ENCODE measurements at regions not wholly inside any gene's neighbourhood (a gene's known extent, or its start where the extent isn't known, plus 50 kb on each side); places are given as distances from the start of the nearest gene placed in this dataset.
"Not testable (repeated sequence)": the region's sequence is repeated elsewhere in the genome, so short reads cannot be mapped to it uniquely, and the experiment has no call there.

GRCh38 chr5:52277101-52277500, 510.6 kb upstream of the ITGA1 start:
- Mint-ChIP-seq H3K27me3 (ENCODE audit: unreplicated experiment) (no peaks in the 10 kb centered on the region), H3K36me3 (ENCODE audit: unreplicated experiment) (no peaks in the 10 kb centered on the region), H3K4me3 (ENCODE audit: unreplicated experiment) (no peak overlapping the region), H3K4me1 (ENCODE audit: low read depth, unreplicated experiment) (no peaks in the 10 kb centered on the region), H3K9me3 (ENCODE audit: unreplicated experiment) (no peaks in the 10 kb centered on the region), H3K27ac (ENCODE audit: unreplicated experiment) (no peak overlapping the region)
- no peak for DNase-seq
- no peak for TF ChIP-seq CTCF (IDR thresholded peaks at IDR 0.05; ENCODE audit: partially characterized antibody, unreplicated experiment)

- H3K4me1 Mint-ChIP-seq (ENCODE audit: low read depth, unreplicated experiment): no peaks in the 10 kb centered on the region
- DNase-seq: no peak
- no peak overlapping the region for H3K4me3 Mint-ChIP-seq (ENCODE audit: unreplicated experiment)
- no peak for TF ChIP-seq CTCF (IDR thresholded peaks at IDR 0.05; ENCODE audit: partially characterized antibody, unreplicated experiment)
- no peaks in the 10 kb centered on the region for H3K9me3 Mint-ChIP-seq (ENCODE audit: unreplicated experiment)
- H3K36me3 Mint-ChIP-seq (ENCODE audit: unreplicated experiment): no peaks in the 10 kb centered on the region
- no peak overlapping the region for H3K27ac Mint-ChIP-seq (ENCODE audit: unreplicated experiment)
- no peaks in the 10 kb centered on the region for H3K27me3 Mint-ChIP-seq (ENCODE audit: unreplicated experiment)
Observed at GRCh38 chr5:52282647-52283046, 505.1 kb upstream of the ITGA1 start.

GRCh38 chr5:52283221-52283620, 504.5 kb upstream of the ITGA1 start:
- no peak for DNase-seq
- Mint-ChIP-seq H3K9me3 (ENCODE audit: unreplicated experiment) (no peaks in the 10 kb centered on the region), H3K27me3 (ENCODE audit: unreplicated experiment) (no peaks in the 10 kb centered on the region), H3K4me3 (ENCODE audit: unreplicated experiment) (no peak overlapping the region), H3K27ac (ENCODE audit: unreplicated experiment) (no peak overlapping the region), H3K4me1 (ENCODE audit: low read depth, unreplicated experiment) (no peaks in the 10 kb centered on the region), H3K36me3 (ENCODE audit: unreplicated experiment) (no peaks in the 10 kb centered on the region)
- no peak for TF ChIP-seq CTCF (IDR thresholded peaks at IDR 0.05; ENCODE audit: partially characterized antibody, unreplicated experiment)

- no peak overlapping the region for H3K4me3 Mint-ChIP-seq (ENCODE audit: unreplicated experiment)
- no peaks in the 10 kb centered on the region for H3K4me1 Mint-ChIP-seq (ENCODE audit: low read depth, unreplicated experiment)
- H3K27me3 Mint-ChIP-seq (ENCODE audit: unreplicated experiment): no peaks in the 10 kb centered on the region
- H3K9me3 Mint-ChIP-seq (ENCODE audit: unreplicated experiment): peaks cover 5% of the 10 kb centered on the region
- H3K36me3 Mint-ChIP-seq (ENCODE audit: unreplicated experiment): peaks cover 20% of the 10 kb centered on the region
- no peak overlapping the region for H3K27ac Mint-ChIP-seq (ENCODE audit: unreplicated experiment)
- DNase-seq: no peak
- TF ChIP-seq CTCF (IDR thresholded peaks at IDR 0.05; ENCODE audit: partially characterized antibody, unreplicated experiment): no peak
Observed at GRCh38 chr5:52300703-52301372, 486.9 kb upstream of the ITGA1 start.

- H3K4me1 Mint-ChIP-seq (ENCODE audit: low read depth, unreplicated experiment); H3K9me3 Mint-ChIP-seq (ENCODE audit: unreplicated experiment); H3K27ac Mint-ChIP-seq (ENCODE audit: unreplicated experiment); H3K4me3 Mint-ChIP-seq (ENCODE audit: unreplicated experiment); H3K27me3 Mint-ChIP-seq (ENCODE audit: unreplicated experiment): not testable (repeated sequence)
- peak; percentile 46 for DNase-seq
- peaks cover 22% of the 10 kb centered on the region for H3K36me3 Mint-ChIP-seq (ENCODE audit: unreplicated experiment)
Observed at GRCh38 chr5:52304816-52305215, 482.9 kb upstream of the ITGA1 start.
